ENCODE measurements at regions not wholly inside any gene's neighbourhood (a gene's known extent, or its start where the extent isn't known, plus 50 kb on each side); places are given as distances from the start of the nearest gene placed in this dataset.

GRCh38 chr12:72766517-72766916 lies 494.3 kb downstream of the TRHDE start:
- no peak overlapping the region for H3K27ac ChIP-seq (ENCODE audit: low read depth in 2 of 2, low read length in 2 of 2)
- H3K4me3 ChIP-seq (ENCODE audit: low read length in 3 of 3), result no peak overlapping the region
- no peaks in the 10 kb centered on the region for H3K4me1 ChIP-seq (ENCODE audit: control insufficient read depth in 2 of 3, insufficient read depth in 2 of 3, low read depth in 1 of 3, low read length in 3 of 3)
- intact Hi-C loops (cut with DNase I), result no loop called here
- no peak for TF ChIP-seq CTCF (IDR thresholded peaks at IDR 0.05; ENCODE audit: borderline replicate concordance, extremely low read depth, insufficient read depth)
- H3K9ac ChIP-seq (ENCODE audit: low read length in 3 of 3), result no peak overlapping the region
- no peaks in the 10 kb centered on the region for H3K9me3 ChIP-seq (ENCODE audit: control insufficient read depth in 2 of 3, insufficient read depth in 1 of 3, low read length in 3 of 3)
- DNase-seq, result no peak
- H3K36me3 ChIP-seq (ENCODE audit: control insufficient read depth in 2 of 3, insufficient read depth in 3 of 3, low read length in 3 of 3), result no peaks in the 10 kb centered on the region
- FAIRE-seq, result no peak
- H3K27me3 ChIP-seq (ENCODE audit: control insufficient read depth, insufficient read depth, low read length), result no peaks in the 10 kb centered on the region

- no peak for FAIRE-seq
- no peak for TF ChIP-seq CTCF (IDR thresholded peaks at IDR 0.05; ENCODE audit: borderline replicate concordance, extremely low read depth, insufficient read depth)
These were observed 501.9 kb downstream of the TRHDE start for GRCh38 chr12:72774023-72774422.

GRCh38 chr12:72777806-72778205 lies 505.6 kb downstream of the TRHDE start:
- H3K4me3 ChIP-seq (ENCODE audit: low read length in 3 of 3), result no peak overlapping the region
- H3K27ac ChIP-seq (ENCODE audit: low read depth in 2 of 2, low read length in 2 of 2), result no peak overlapping the region
- FAIRE-seq (no peak), DNase-seq (no peak)
- H3K36me3 ChIP-seq (ENCODE audit: control insufficient read depth in 2 of 3, insufficient read depth in 3 of 3, low read length in 3 of 3), result no peaks in the 10 kb centered on the region
- no peaks in the 10 kb centered on the region for H3K27me3 ChIP-seq (ENCODE audit: control insufficient read depth, insufficient read depth, low read length)
- H3K4me1 ChIP-seq (ENCODE audit: control insufficient read depth in 2 of 3, insufficient read depth in 2 of 3, low read depth in 1 of 3, low read length in 3 of 3), result no peaks in the 10 kb centered on the region
- H3K9me3 ChIP-seq (ENCODE audit: control insufficient read depth in 2 of 3, insufficient read depth in 1 of 3, low read length in 3 of 3), result no peaks in the 10 kb centered on the region
- intact Hi-C loops (cut with DNase I), result no loop called here
- no peak for TF ChIP-seq CTCF (IDR thresholded peaks at IDR 0.05; ENCODE audit: borderline replicate concordance, extremely low read depth, insufficient read depth)
- no peak overlapping the region for H3K9ac ChIP-seq (ENCODE audit: low read length in 3 of 3)

More at GRCh38 chr12:72774023-72774422, 501.9 kb downstream of the TRHDE start:
- H3K36me3 ChIP-seq (ENCODE audit: control insufficient read depth in 2 of 3, insufficient read depth in 3 of 3, low read length in 3 of 3), result no peaks in the 10 kb centered on the region
- no peak overlapping the region for H3K9ac ChIP-seq (ENCODE audit: low read length in 3 of 3)
- DNase-seq, result no peak
- no peak overlapping the region for H3K27ac ChIP-seq (ENCODE audit: low read depth in 2 of 2, low read length in 2 of 2)
- no peaks in the 10 kb centered on the region for H3K27me3 ChIP-seq (ENCODE audit: control insufficient read depth, insufficient read depth, low read length)
- intact Hi-C loops (cut with DNase I), result no loop called here
- H3K4me1 ChIP-seq (ENCODE audit: control insufficient read depth in 2 of 3, insufficient read depth in 2 of 3, low read depth in 1 of 3, low read length in 3 of 3), result no peaks in the 10 kb centered on the region
- no peaks in the 10 kb centered on the region for H3K9me3 ChIP-seq (ENCODE audit: control insufficient read depth in 2 of 3, insufficient read depth in 1 of 3, low read length in 3 of 3)
- H3K4me3 ChIP-seq (ENCODE audit: low read length in 3 of 3), result no peak overlapping the region

GRCh38 chr12:72790273-72790672 lies 518.1 kb downstream of the TRHDE start:
- Histone ChIP-seq H3K27ac (ENCODE audit: low read depth in 2 of 2, low read length in 2 of 2) (no peak overlapping the region), H3K9ac (ENCODE audit: low read length in 3 of 3) (no peak overlapping the region), H3K27me3 (ENCODE audit: control insufficient read depth, insufficient read depth, low read length) (no peaks in the 10 kb centered on the region), H3K4me1 (ENCODE audit: control insufficient read depth in 2 of 3, insufficient read depth in 2 of 3, low read depth in 1 of 3, low read length in 3 of 3) (no peaks in the 10 kb centered on the region), H3K4me3 (ENCODE audit: low read length in 3 of 3) (no peak overlapping the region), H3K36me3 (ENCODE audit: control insufficient read depth in 2 of 3, insufficient read depth in 3 of 3, low read length in 3 of 3) (no peaks in the 10 kb centered on the region), H3K9me3 (ENCODE audit: control insufficient read depth in 2 of 3, insufficient read depth in 1 of 3, low read length in 3 of 3) (peaks cover 0 to 2% (median 0%) of the 10 kb centered on the region in 3 donors)
- no peak for TF ChIP-seq CTCF (IDR thresholded peaks at IDR 0.05; ENCODE audit: borderline replicate concordance, extremely low read depth, insufficient read depth)
- intact Hi-C loops (cut with DNase I), result no loop called here
- FAIRE-seq (no peak), DNase-seq (no peak)

Data from kidney (tissue), 13 donors.